Thyroid gland (tissue), 4 donors: ENCODE measurements at regions not wholly inside any gene's neighbourhood (a gene's known extent, or its start where the extent isn't known, plus 50 kb on each side); places are given as distances from the start of the nearest gene placed in this dataset.

Source experiments
- DNase-seq, 2 donors: peaks; one replicate each; pipeline ENCODE4 v3.0.0-alpha.2; 2019
- H3K27ac ChIP-seq, 3 donors: fragments of 200-600 bp; sonication (generic); 1 replicate in 2 of 3; 2 replicates in 1 of 3; pipeline ENCODE4 v1.5.1; 2016 to 2019; ENCODE audit warnings: mild to moderate bottlenecking in 1 of 3, moderate library complexity in 1 of 3
- H3K27me3 ChIP-seq: fragments of 200-600 bp; sonication (generic); one replicate; pipeline ENCODE4 v1.5.1; 2019
- H3K36me3 ChIP-seq, 2 donors: fragments of 200-600 bp; sonication (generic); one replicate each; pipeline ENCODE4 v1.5.1; 2016 to 2019
- H3K4me1 ChIP-seq, 2 donors: fragments of 200-600 bp; sonication (generic); one replicate each; pipeline ENCODE4 v1.5.1; 2017 to 2019
- H3K4me3 ChIP-seq, 3 donors: fragments of 200-600 bp; sonication (generic); replicated peaks in 1 of 3; 1 replicate in 2 of 3; 2 replicates in 1 of 3; pipeline ENCODE4 v1.5.1; 2016; ENCODE audit warnings: mild to moderate bottlenecking in 1 of 3
- H3K9me3 ChIP-seq: fragments of 200-600 bp; sonication (generic); one replicate; pipeline ENCODE4 v1.5.1; 2017
- CTCF ChIP-seq, 6 experiments: fragments of 200-600 bp in 3 of 6; fragments of 450-650 bp in 3 of 6; sonication (generic) in 3 of 6; IDR thresholded peaks; one replicate each; pipeline ENCODE4 v1.5.1; 2016 to 2019; ENCODE audit warnings: antibody characterized with exemption in 6 of 6, mild to moderate bottlenecking in 2 of 6, inconsistent platforms in 1 of 6, moderate library complexity in 1 of 6
- POLR2A ChIP-seq, 2 donors: fragments of 450-650 bp; IDR thresholded peaks; one replicate each; pipeline ENCODE4 v1.6.1; 2017; ENCODE audit warnings: antibody characterized with exemption in 2 of 2, mild to moderate bottlenecking in 2 of 2, moderate library complexity in 1 of 2
- WGBS, 2 donors: methylation state at CpG; one replicate each; pipeline ENCODE4 v1.1.5; 2017; 5-methylcytosine and 5-hydroxymethylcytosine counted together
- intact Hi-C: fragments of 100-400 bp; cut with DNase I; formaldehyde crosslinking; loops from one replicate; pipeline ENCODE4 v1.15.1; 2023

GRCh38 chr12:17818931-17819330 lies 271.1 kb downstream of the RERGL start:
- no peak for TF ChIP-seq CTCF (IDR thresholded peaks at IDR 0.05)
- no peak for TF ChIP-seq POLR2A (IDR thresholded peaks at IDR 0.05)
- Histone ChIP-seq H3K9me3 (no peaks in the 10 kb centered on the region), H3K4me3 (no peak overlapping the region), H3K4me1 (no peaks in the 10 kb centered on the region), H3K36me3 (no peaks in the 10 kb centered on the region), H3K27me3 (no peaks in the 10 kb centered on the region), H3K27ac (no peak overlapping the region)
- DNase-seq: no peak
- intact Hi-C loops: no loop called here

- H3K36me3 ChIP-seq: no peaks in the 10 kb centered on the region
- H3K27me3 ChIP-seq: no peaks in the 10 kb centered on the region
- H3K4me1 ChIP-seq: no peaks in the 10 kb centered on the region
- 58 to 79% methylated on average over 3 of the region's 3 CpGs for WGBS, 2 donors
- H3K9me3 ChIP-seq: no peaks in the 10 kb centered on the region
- TF ChIP-seq POLR2A (IDR thresholded peaks at IDR 0.05) (no peak), CTCF (IDR thresholded peaks at IDR 0.05) (no peak)
- intact Hi-C loops: no loop called here
- no peak for DNase-seq
- H3K4me3 ChIP-seq: no peak overlapping the region
- no peak overlapping the region for H3K27ac ChIP-seq
Observed at GRCh38 chr12:17810399-17810798, 279.6 kb downstream of the RERGL start.

- WGBS, 2 donors: 69 to 76% methylated on average over 1 of the region's 1 CpG
- Histone ChIP-seq H3K9me3 (no peaks in the 10 kb centered on the region), H3K36me3 (no peaks in the 10 kb centered on the region), H3K4me3 (no peak overlapping the region), H3K27me3 (no peaks in the 10 kb centered on the region), H3K4me1 (no peaks in the 10 kb centered on the region), H3K27ac (no peak overlapping the region)
- no peak for TF ChIP-seq POLR2A (IDR thresholded peaks at IDR 0.05)
- TF ChIP-seq CTCF (IDR thresholded peaks at IDR 0.05): no peak
- intact Hi-C loops: no loop called here
- no peak for DNase-seq
Observed at GRCh38 chr12:17809206-17809605, 280.8 kb downstream of the RERGL start.

GRCh38 chr12:17802657-17803641 lies 287.0 kb downstream of the RERGL start:
- TF ChIP-seq CTCF (IDR thresholded peaks at IDR 0.05) (no peak), POLR2A (IDR thresholded peaks at IDR 0.05) (no peak)
- intact Hi-C loops: no loop called here
- Histone ChIP-seq H3K4me3 (no peak overlapping the region), H3K9me3 (no peaks in the 10 kb centered on the region), H3K27me3 (no peaks in the 10 kb centered on the region), H3K4me1 (no peaks in the 10 kb centered on the region), H3K36me3 (no peaks in the 10 kb centered on the region), H3K27ac (no peak overlapping the region)
- 41% methylated on average over 15 of the region's 15 CpGs for WGBS, 2 donors
- no peak for DNase-seq

GRCh38 chr12:17793854-17794253 lies 296.1 kb downstream of the RERGL start:
- Histone ChIP-seq H3K27me3 (no peaks in the 10 kb centered on the region), H3K36me3 (no peaks in the 10 kb centered on the region), H3K4me3 (no peak overlapping the region), H3K4me1 (no peaks in the 10 kb centered on the region), H3K9me3 (no peaks in the 10 kb centered on the region), H3K27ac (no peak overlapping the region)
- intact Hi-C loops: no loop called here
- WGBS, 2 donors: 38 to 41% methylated on average over 2 of the region's 2 CpGs
- no peak for DNase-seq
- no peak for TF ChIP-seq POLR2A (IDR thresholded peaks at IDR 0.05)
- TF ChIP-seq CTCF (IDR thresholded peaks at IDR 0.05): no peak
